ENCODE measurements at regions not wholly inside any gene's neighbourhood (a gene's known extent, or its start where the extent isn't known, plus 50 kb on each side); places are given as distances from the start of the nearest gene placed in this dataset.
"Not testable (repeated sequence)": the region's sequence is repeated elsewhere in the genome, so short reads cannot be mapped to it uniquely, and the experiment has no call there.

- H3K4me1 ChIP-seq; CTCF ChIA-PET; H3K27ac Mint-ChIP-seq (ENCODE audit: unreplicated experiment); H3K36me3 ChIP-seq (ENCODE audit: control insufficient read depth, insufficient read depth, low read length); H3K9me3 Mint-ChIP-seq (ENCODE audit: unreplicated experiment); H3K36me3 Mint-ChIP-seq (ENCODE audit: insufficient read depth, unreplicated experiment); H3K9me3 ChIP-seq; H3K4me3 ChIP-seq (ENCODE audit: low read depth, low read length); H3K27me3 ChIP-seq (replicated peaks; ENCODE audit: control insufficient read depth, insufficient read depth, low read length); H3K27me3 Mint-ChIP-seq (ENCODE audit: insufficient read depth, unreplicated experiment); POLR2A ChIA-PET; H3K4me3 Mint-ChIP-seq (ENCODE audit: unreplicated experiment); intact Hi-C loops (cut with micrococcal nuclease; ENCODE audit: unreplicated experiment); BruUV-seq (replicated peaks): not testable (repeated sequence)
- TF ChIP-seq CTCF (IDR thresholded peaks at IDR 0.05; ENCODE audit: insufficient read depth in 1 of 2, low read depth in 1 of 2, low read length in 1 of 2, severe bottlenecking in 1 of 2, unreplicated experiment in 1 of 2) = peak; percentile 18 to 30
- H3K4me1 Mint-ChIP-seq (ENCODE audit: low read depth, unreplicated experiment) = peaks cover 12% of the 10 kb centered on the region
- peak in 1 of 2 experiments; percentile 9 for DNase-seq
Measured at GRCh38 chr14:106234525-106235254, 708.3 kb downstream of the TMEM121 start.

- POLR2A ChIA-PET = no interaction called here
- H3K4me1 Mint-ChIP-seq (ENCODE audit: low read depth, unreplicated experiment) = peaks cover 12% of the 10 kb centered on the region
- Histone ChIP-seq H3K4me1 (peaks cover 3% of the 10 kb centered on the region; the same call in 1 of the 2 replicates), H3K36me3 (ENCODE audit: control insufficient read depth, insufficient read depth, low read length) (no peaks in the 10 kb centered on the region), H3K9me3 (no peaks in the 10 kb centered on the region), H3K27me3 (replicated peaks; ENCODE audit: control insufficient read depth, insufficient read depth, low read length) (no peaks in the 10 kb centered on the region), H3K4me3 (ENCODE audit: low read depth, low read length) (no peak overlapping the region)
- no peaks in the 10 kb centered on the region for H3K9me3 Mint-ChIP-seq (ENCODE audit: unreplicated experiment)
- H3K27ac Mint-ChIP-seq (ENCODE audit: unreplicated experiment) = no peak overlapping the region
- intact Hi-C loops (cut with micrococcal nuclease; ENCODE audit: unreplicated experiment) = no loop called here
- BruUV-seq (replicated peaks) = no TSS peak
- H3K27me3 Mint-ChIP-seq (ENCODE audit: insufficient read depth, unreplicated experiment) = no peaks in the 10 kb centered on the region
- CTCF ChIA-PET = no interaction called here
- H3K4me3 Mint-ChIP-seq (ENCODE audit: unreplicated experiment) = no peak overlapping the region
- no peak for TF ChIP-seq CTCF (IDR thresholded peaks at IDR 0.05; ENCODE audit: insufficient read depth in 1 of 2, low read depth in 1 of 2, low read length in 1 of 2, severe bottlenecking in 1 of 2, unreplicated experiment in 1 of 2)
- no peak for DNase-seq
- H3K36me3 Mint-ChIP-seq (ENCODE audit: insufficient read depth, unreplicated experiment) = no peaks in the 10 kb centered on the region
Measured at GRCh38 chr14:106235356-106236159, 709.2 kb downstream of the TMEM121 start.

GRCh38 chr14:106248321-106249192 is 722.2 kb downstream of the TMEM121 start:
- Histone ChIP-seq H3K4me1 (no peaks in the 10 kb centered on the region), H3K9me3 (0 out of 2 replicates have a peak, but pooled peaks cover 4% of the 10 kb centered on the region), H3K36me3 (ENCODE audit: control insufficient read depth, insufficient read depth, low read length) (no peaks in the 10 kb centered on the region), H3K4me3 (ENCODE audit: low read depth, low read length) (no peak overlapping the region), H3K27me3 (replicated peaks; ENCODE audit: control insufficient read depth, insufficient read depth, low read length) (no peaks in the 10 kb centered on the region)
- intact Hi-C loops (cut with micrococcal nuclease; ENCODE audit: unreplicated experiment) = no loop called here
- Mint-ChIP-seq H3K4me3 (ENCODE audit: unreplicated experiment) (no peak overlapping the region), H3K36me3 (ENCODE audit: insufficient read depth, unreplicated experiment) (no peaks in the 10 kb centered on the region), H3K9me3 (ENCODE audit: unreplicated experiment) (peaks cover 15% of the 10 kb centered on the region), H3K4me1 (ENCODE audit: low read depth, unreplicated experiment) (no peaks in the 10 kb centered on the region), H3K27ac (ENCODE audit: unreplicated experiment) (no peak overlapping the region), H3K27me3 (ENCODE audit: insufficient read depth, unreplicated experiment) (no peaks in the 10 kb centered on the region)
- no peak for DNase-seq
- CTCF ChIA-PET = no interaction called here
- BruUV-seq (replicated peaks) = no TSS peak
- POLR2A ChIA-PET = no interaction called here
- TF ChIP-seq CTCF (IDR thresholded peaks at IDR 0.05; ENCODE audit: insufficient read depth in 1 of 2, low read depth in 1 of 2, low read length in 1 of 2, severe bottlenecking in 1 of 2, unreplicated experiment in 1 of 2) = no peak

GRCh38 chr14:106253995-106254394 is 727.6 kb downstream of the TMEM121 start:
- H3K36me3 Mint-ChIP-seq (ENCODE audit: insufficient read depth, unreplicated experiment); intact Hi-C loops (cut with micrococcal nuclease; ENCODE audit: unreplicated experiment): not testable (repeated sequence)

More at GRCh38 chr14:106253995-106254394, 727.6 kb downstream of the TMEM121 start:
- H3K9me3 ChIP-seq; H3K4me1 ChIP-seq; BruUV-seq (replicated peaks); DNase-seq; H3K4me3 ChIP-seq (ENCODE audit: low read depth, low read length); CTCF ChIA-PET; H3K27ac Mint-ChIP-seq (ENCODE audit: unreplicated experiment); H3K4me3 Mint-ChIP-seq (ENCODE audit: unreplicated experiment); POLR2A ChIA-PET; H3K36me3 ChIP-seq (ENCODE audit: control insufficient read depth, insufficient read depth, low read length); H3K27me3 Mint-ChIP-seq (ENCODE audit: insufficient read depth, unreplicated experiment); H3K27me3 ChIP-seq (replicated peaks; ENCODE audit: control insufficient read depth, insufficient read depth, low read length); H3K9me3 Mint-ChIP-seq (ENCODE audit: unreplicated experiment); H3K4me1 Mint-ChIP-seq (ENCODE audit: low read depth, unreplicated experiment): not testable (repeated sequence)
